ENCODE measurements at regions not wholly inside any gene's neighbourhood (a gene's known extent, or its start where the extent isn't known, plus 50 kb on each side); places are given as distances from the start of the nearest gene placed in this dataset.
A peak's percentile ranks its signal among the peaks of the same experiment; 100 is the strongest.

- DNase-seq (ENCODE audit: insufficient read length, low spot score) (no peak), FAIRE-seq (no peak)
Measured at GRCh38 chr1:36722871-36723270, 240.2 kb upstream of the CSF3R start.

DNA sequence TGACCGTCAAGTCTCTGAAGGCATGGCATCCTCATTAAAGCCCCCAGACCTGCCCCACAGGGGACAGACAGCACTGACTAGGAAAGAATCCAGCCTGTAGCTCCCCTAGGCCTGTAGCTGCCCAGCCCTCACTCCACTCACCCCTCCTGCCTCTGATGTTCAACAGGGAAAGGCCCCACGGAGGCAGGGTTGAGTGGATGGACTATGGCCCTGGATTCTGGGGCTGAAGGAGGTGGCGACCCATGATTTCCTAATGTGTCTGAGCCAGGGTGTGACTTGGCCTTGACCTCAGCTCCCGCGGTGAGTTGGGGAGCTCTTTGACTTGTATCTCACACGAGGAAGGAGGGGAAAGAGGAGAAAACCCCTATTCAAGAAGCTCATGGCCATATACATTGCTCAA lies 238.5 kb upstream of the CSF3R start:
- DNase-seq (ENCODE audit: insufficient read length, low spot score) (no peak), FAIRE-seq (no peak)

DNA sequence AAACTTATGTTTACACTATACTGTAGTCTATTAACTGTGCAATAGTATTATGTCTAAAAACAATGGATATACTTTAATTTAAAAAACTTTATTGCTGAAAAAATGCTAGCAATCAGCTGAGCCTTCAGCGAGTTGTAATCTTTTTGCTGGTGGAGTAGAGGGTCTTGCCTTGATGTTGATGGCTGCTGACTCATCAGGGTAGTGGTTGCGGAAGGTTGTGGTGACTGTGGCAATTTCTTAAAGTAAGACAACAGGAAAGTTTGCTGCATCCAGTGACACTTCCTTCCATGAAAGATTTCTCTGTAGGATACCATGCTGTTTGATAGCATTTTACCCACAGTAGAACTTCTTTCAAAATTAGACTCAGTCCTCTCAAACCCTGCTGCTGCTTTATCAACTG lies 234.7 kb upstream of the CSF3R start:
- FAIRE-seq (no peak), DNase-seq (ENCODE audit: insufficient read length, low spot score) (no peak)

DNA sequence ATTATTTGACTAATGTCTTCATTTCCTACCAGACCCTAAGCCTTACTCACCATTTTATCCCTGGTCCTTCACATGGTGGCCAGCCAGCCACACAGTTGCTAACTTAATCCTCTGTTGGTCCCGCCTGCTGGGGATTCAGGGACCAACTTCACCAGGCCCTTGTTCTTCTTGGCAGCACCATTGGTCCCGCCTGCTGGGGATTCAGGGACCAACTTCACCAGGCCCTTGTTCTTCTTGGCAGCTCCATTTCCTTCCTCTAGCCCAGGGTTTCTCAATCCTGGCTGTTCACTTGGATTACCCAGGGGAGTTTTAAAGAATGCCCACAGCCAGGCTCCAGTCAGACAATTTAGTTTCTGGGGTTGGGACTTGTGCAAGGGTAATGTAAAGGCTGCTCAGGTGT lies 233.1 kb upstream of the CSF3R start:
- FAIRE-seq: no peak

DNA sequence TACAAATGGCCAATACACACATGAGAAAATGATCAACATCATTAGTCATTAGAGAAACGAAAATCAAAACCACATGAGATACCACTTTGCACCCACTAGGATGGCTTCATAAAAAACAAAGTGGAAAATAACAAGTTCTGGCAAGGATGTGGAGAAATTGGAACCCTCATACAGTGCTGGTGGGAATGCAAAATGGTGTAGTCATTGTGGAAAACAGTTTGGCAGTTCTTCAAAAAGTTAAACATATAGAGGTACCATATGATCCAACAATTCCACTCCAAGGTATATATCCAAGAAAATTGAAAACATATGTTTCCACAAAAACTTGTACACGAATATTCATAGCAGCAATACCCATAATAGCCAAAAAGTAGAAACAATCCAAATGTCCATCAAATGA lies 231.6 kb upstream of the CSF3R start:
- no peak for FAIRE-seq

More for the DNA sequence above, 233.1 kb upstream of the CSF3R start:
- no peak for DNase-seq (ENCODE audit: insufficient read length, low spot score)

DNA sequence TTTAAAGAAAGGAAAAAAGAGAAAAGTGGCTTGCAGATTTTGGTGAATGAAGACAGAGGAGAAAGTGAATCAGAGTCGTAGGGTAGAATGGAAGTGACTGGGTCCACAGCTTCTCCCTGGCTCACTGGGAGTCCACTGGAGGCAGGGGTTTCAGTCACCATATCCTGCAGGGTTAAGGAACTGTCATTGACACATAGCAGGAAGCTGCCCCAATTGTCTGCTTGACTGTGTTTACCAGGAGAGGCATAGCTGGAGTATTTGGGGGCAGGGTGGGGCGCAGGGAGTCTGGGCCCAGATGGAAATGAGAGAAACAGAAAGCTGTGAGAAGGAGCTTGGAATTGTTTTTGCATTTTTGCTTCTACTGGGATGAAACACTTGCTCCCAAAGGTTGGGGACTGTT lies 228.8 kb upstream of the CSF3R start:
- FAIRE-seq (no peak), DNase-seq (ENCODE audit: insufficient read length, low spot score) (no peak)

More for the DNA sequence above, 231.6 kb upstream of the CSF3R start:
- DNase-seq (ENCODE audit: insufficient read length, low spot score): no peak

GRCh38 chr1:36710951-36711350 lies 228.2 kb upstream of the CSF3R start:
- FAIRE-seq (no peak), DNase-seq (ENCODE audit: insufficient read length, low spot score) (no peak)

GRCh38 chr1:36709869-36710481 lies 227.3 kb upstream of the CSF3R start:
- FAIRE-seq (no peak), DNase-seq (ENCODE audit: insufficient read length, low spot score) (no peak)

GRCh38 chr1:36708587-36708986 lies 225.9 kb upstream of the CSF3R start:
- no peak for FAIRE-seq

GRCh38 chr1:36707221-36707620 lies 224.5 kb upstream of the CSF3R start:
- no peak for FAIRE-seq
- no peak for DNase-seq (ENCODE audit: insufficient read length, low spot score)

More at GRCh38 chr1:36708587-36708986, 225.9 kb upstream of the CSF3R start:
- no peak for DNase-seq (ENCODE audit: insufficient read length, low spot score)

- no peak for FAIRE-seq
Measured at GRCh38 chr1:36706416-36706815, 223.7 kb upstream of the CSF3R start.

GRCh38 chr1:36705629-36706028 lies 222.9 kb upstream of the CSF3R start:
- DNase-seq (ENCODE audit: insufficient read length, low spot score) (no peak), FAIRE-seq (no peak)

More at GRCh38 chr1:36706416-36706815, 223.7 kb upstream of the CSF3R start:
- no peak for DNase-seq (ENCODE audit: insufficient read length, low spot score)

- DNase-seq (ENCODE audit: insufficient read length, low spot score): peak; percentile 79
Measured at GRCh38 chr1:36703526-36704208, 221.0 kb upstream of the CSF3R start.

GRCh38 chr1:36702963-36703362 lies 220.2 kb upstream of the CSF3R start:
- FAIRE-seq: no peak

More at GRCh38 chr1:36703526-36704208, 221.0 kb upstream of the CSF3R start:
- peak; percentile 83 for FAIRE-seq

DNA sequence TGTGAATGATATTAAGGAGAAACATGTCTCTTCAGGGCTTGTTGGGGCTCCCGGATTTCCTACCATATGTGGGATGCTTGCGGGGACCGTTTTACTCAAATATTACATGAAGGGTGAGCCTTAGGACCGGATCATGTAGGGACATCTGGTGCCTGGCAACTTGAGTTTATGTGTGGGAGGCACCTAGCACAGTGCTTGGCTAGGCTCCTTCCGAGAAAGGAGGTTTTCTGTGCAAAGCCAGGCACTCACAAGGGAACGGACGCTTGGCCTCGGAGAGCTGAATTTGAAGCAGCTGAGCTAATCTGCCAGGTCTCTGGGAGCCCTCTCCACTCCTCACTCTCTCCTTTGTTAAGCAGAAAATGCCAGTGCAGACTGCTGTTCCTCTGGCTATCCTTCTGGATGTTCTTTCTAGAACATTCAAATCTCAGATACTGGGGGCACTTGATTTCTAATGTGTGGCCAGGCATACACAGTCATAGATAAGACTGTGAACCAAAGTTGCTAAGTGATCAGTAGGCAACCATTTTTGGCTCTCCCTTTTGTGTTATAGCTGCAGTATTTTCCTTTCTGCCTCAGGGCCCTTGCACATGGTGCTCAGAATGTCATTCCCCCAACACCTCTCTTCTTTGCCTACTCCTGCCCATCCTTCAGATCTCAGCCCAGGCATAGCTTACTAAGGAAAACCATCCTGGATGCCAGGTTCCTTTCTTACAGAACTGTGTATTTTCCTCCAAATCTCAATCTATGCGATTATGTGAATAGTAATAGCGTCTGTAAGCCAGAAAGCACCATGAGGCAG lies 216.6 kb upstream of the CSF3R start:
- no peak for DNase-seq (ENCODE audit: insufficient read length, low spot score)
- FAIRE-seq: no peak

More at GRCh38 chr1:36702963-36703362, 220.2 kb upstream of the CSF3R start:
- DNase-seq (ENCODE audit: insufficient read length, low spot score): no peak

- FAIRE-seq (no peak), DNase-seq (ENCODE audit: insufficient read length, low spot score) (no peak)
Measured at GRCh38 chr1:36697836-36698605, 215.3 kb upstream of the CSF3R start.

GRCh38 chr1:36696261-36696940 lies 213.7 kb upstream of the CSF3R start:
- FAIRE-seq: no peak
- no peak for DNase-seq (ENCODE audit: insufficient read length, low spot score)

DNA sequence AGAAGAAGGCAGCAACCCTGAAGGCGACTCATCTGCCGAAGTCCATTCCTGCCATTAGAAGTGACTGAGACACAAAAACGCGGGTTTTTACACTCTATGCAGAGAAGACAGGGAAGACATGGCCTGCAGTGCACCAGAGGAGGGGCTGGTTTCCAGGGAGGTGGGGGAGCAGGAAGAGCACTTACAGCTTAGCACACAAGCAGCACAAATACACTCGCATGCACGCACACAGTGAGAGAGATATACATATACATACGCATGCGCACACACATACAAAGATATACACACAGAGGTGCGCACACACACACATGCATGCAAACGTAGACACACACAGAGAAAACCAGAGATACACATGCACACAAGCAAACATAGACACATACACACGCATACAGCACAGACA lies 210.9 kb upstream of the CSF3R start:
- FAIRE-seq (no peak), DNase-seq (ENCODE audit: insufficient read length, low spot score) (no peak)

DNA sequence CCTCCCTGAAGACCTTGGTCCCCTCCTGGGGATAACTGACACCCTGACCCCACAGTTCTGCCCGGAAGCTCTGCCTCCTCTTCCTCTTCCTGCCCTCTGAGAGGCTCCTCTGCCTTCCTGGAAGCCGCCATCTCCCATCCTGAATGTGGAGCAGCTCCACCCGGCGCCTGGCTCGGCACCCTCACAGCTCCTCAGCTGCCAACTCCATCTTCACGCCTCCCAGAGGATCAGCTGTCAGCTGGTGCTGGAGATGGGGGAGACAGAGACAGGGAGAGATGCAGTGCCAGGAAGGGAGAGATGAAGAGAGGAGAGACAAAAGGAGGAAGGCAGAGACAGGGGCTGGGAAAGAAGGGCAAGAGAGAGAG lies 210.4 kb upstream of the CSF3R start:
- DNase-seq (ENCODE audit: insufficient read length, low spot score) (no peak), FAIRE-seq (no peak)

DNA sequence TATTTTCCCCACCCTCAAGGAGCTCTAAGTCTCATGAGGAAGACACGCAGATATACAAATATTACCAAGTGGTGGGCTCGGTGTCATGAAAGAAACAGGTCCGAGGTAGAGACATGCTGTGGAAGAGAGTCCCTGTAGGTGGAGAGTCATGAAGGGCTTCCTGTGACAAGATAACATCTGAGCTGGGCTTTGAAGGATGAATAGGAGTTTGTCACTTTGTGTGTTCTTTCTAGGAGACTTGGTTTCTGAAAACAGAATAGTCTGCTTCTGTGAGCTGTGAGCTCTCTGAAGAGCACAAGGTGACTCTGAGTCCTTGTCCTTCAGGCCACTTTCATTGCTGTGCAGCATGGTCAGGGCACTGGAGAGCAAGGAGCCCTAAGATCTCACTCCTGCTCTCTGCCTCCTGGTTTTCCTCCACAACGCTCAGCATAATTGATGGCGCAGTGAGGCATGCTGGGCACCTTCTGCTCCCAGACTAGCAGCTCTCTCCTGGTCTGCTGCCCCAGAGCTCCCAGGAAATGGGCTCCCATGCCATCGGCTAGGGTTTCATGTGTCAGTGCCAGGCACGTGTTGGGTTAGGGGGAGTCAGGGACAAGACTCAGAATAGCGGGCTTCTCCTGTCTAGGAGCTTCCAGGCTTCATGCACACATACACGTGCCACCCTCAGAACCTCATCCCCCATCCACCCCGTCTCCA lies 209.9 kb upstream of the CSF3R start:
- no peak for DNase-seq (ENCODE audit: insufficient read length, low spot score)
- no peak for FAIRE-seq

Measured in GM19239 (cell line).